Endothelial cell of umbilical vein (primary cell): ENCODE measurements at regions not wholly inside any gene's neighbourhood (a gene's known extent, or its start where the extent isn't known, plus 50 kb on each side); places are given as distances from the start of the nearest gene placed in this dataset.

Experiments used
- CTCF ChIP-seq, 2 donors: IDR thresholded peaks; 1 replicate in 1 of 2; 2 replicates in 1 of 2; pipeline ENCODE4 v1.5.1; 2011; ENCODE audit warnings: low read length in 2 of 2, mild to moderate bottlenecking in 2 of 2, moderate library complexity in 2 of 2, control low read depth in 1 of 2, inconsistent platforms in 1 of 2, low read depth in 1 of 2; ENCODE audit not compliant: insufficient read depth in 1 of 2; ENCODE audit errors: extremely low read depth in 1 of 2
- EZH2 ChIP-seq: IDR thresholded peaks from 2 replicates; pipeline ENCODE4 v1.6.1; 2012; ENCODE audit warnings: borderline replicate concordance, low read depth, mild to moderate bottlenecking, moderate library complexity, low read length, inconsistent platforms; ENCODE audit not compliant: severe bottlenecking
- GATA2 ChIP-seq: IDR thresholded peaks from 2 replicates; pipeline ENCODE4 v1.7.0; 2011; ENCODE audit warnings: low read depth, mild to moderate bottlenecking, moderate library complexity, mixed read lengths, low read length; ENCODE audit not compliant: insufficient read length, insufficient read depth
- JUN ChIP-seq: IDR thresholded peaks from 2 replicates; pipeline ENCODE4 v1.6.1; 2011; ENCODE audit warnings: borderline replicate concordance, low read depth; ENCODE audit not compliant: insufficient read length, insufficient read depth
- MYC ChIP-seq: IDR thresholded peaks from one replicate; pipeline ENCODE4 v1.6.1; 2011; ENCODE audit warnings: mild to moderate bottlenecking, low read depth, low read length
- POLR2A ChIP-seq: IDR thresholded peaks from 2 replicates; pipeline ENCODE4 v1.6.1; 2012; ENCODE audit warnings: low read depth, mild to moderate bottlenecking, control low read depth, low read length
- POLR2AphosphoS5 ChIP-seq: IDR thresholded peaks from 2 replicates; pipeline ENCODE4 v1.6.1; 2012; ENCODE audit warnings: low read depth, mild to moderate bottlenecking, control low read depth, low read length, moderate library complexity; ENCODE audit not compliant: insufficient read depth

GRCh38 chr10:33635967-33636515 lies 301.6 kb upstream of the NRP1 start:
- TF ChIP-seq EZH2 (no peak), MYC (no peak), GATA2 (no peak), CTCF (IDR thresholded peaks at IDR 0.05; ENCODE audit: extremely low read depth in 1 of 2, insufficient read depth in 1 of 2, low read depth in 1 of 2, low read length in 2 of 2) (no peak), POLR2AphosphoS5 (no peak), POLR2A (no peak), JUN (no peak)
